ENCODE measurements at regions not wholly inside any gene's neighbourhood (a gene's known extent, or its start where the extent isn't known, plus 50 kb on each side); places are given as distances from the start of the nearest gene placed in this dataset.

- no peaks in the 10 kb centered on the region for H3K36me3 ChIP-seq
- peak; percentile 91 to 98 (median 96) for ATAC-seq
- DNase-seq = peak; percentile 79 to 85
- H3K4me1 ChIP-seq = peaks cover 0 to 8% (median 0%) of the 10 kb centered on the region in 9 donors
- 17 to 19% methylated on average over 7 of the region's 7 CpGs for WGBS, 2 donors
- intact Hi-C loops (cut with DNase I) = loop anchor here (1.0 to 10.0 kb wide), 15 partner anchors 97 to 336 kb away; partner anchors contain the start of gene EEPD1 (in 2 of the 10)
- no peak overlapping the region for H3K4me3 ChIP-seq
- no peaks in the 10 kb centered on the region for H3K9me3 ChIP-seq
- H3K27ac ChIP-seq = no peak overlapping the region
- H3K27me3 ChIP-seq = no peaks in the 10 kb centered on the region
- TF ChIP-seq CTCF (IDR thresholded peaks at IDR 0.05) = peak; percentile 78 to 95 (median 92)
Observed at GRCh38 chr7:35985126-35985754, 167.8 kb upstream of the EEPD1 start.

- intact Hi-C loops (cut with DNase I) = loop anchor here (2.0 to 10.0 kb wide), 10 partner anchors 95 to 330 kb away; partner anchors contain the start of gene EEPD1 (in 2 of the 10)
- no peak overlapping the region for H3K4me3 ChIP-seq
- no peak for DNase-seq
- TF ChIP-seq CTCF (IDR thresholded peaks at IDR 0.05) = no peak
- no peaks in the 10 kb centered on the region for H3K27me3 ChIP-seq
- WGBS, 2 donors = 85 to 87% methylated on average over 6 of the region's 6 CpGs
- H3K27ac ChIP-seq = no peak overlapping the region
- no peak for ATAC-seq
- no peaks in the 10 kb centered on the region for H3K36me3 ChIP-seq
- peaks cover 0 to 8% (median 0%) of the 10 kb centered on the region in 9 donors for H3K4me1 ChIP-seq
- no peaks in the 10 kb centered on the region for H3K9me3 ChIP-seq
Observed at GRCh38 chr7:35987016-35987415, 166.0 kb upstream of the EEPD1 start.

GRCh38 chr7:35988105-35988504 lies 164.9 kb upstream of the EEPD1 start:
- intact Hi-C loops (cut with DNase I) = loop anchor here (5.0 to 10.0 kb wide), 9 partner anchors 94 to 329 kb away; partner anchors contain the start of gene EEPD1 (in 2 of the 10)
- TF ChIP-seq CTCF (IDR thresholded peaks at IDR 0.05) = no peak
- no peaks in the 10 kb centered on the region for H3K27me3 ChIP-seq
- no peak for DNase-seq
- H3K9me3 ChIP-seq = no peaks in the 10 kb centered on the region
- no peak overlapping the region for H3K4me3 ChIP-seq
- H3K4me1 ChIP-seq = peaks cover 0 to 8% (median 0%) of the 10 kb centered on the region in 9 donors
- H3K36me3 ChIP-seq = no peaks in the 10 kb centered on the region
- H3K27ac ChIP-seq = no peak overlapping the region
- no peak for ATAC-seq
- 85 to 88% methylated on average over 5 of the region's 5 CpGs for WGBS, 2 donors

- H3K4me3 ChIP-seq = no peak overlapping the region
- ATAC-seq (no peak), DNase-seq (no peak)
- peaks cover 0 to 14% (median 4%) of the 10 kb centered on the region in 9 donors for H3K4me1 ChIP-seq
- intact Hi-C loops (cut with DNase I) = loop anchor here (1.0 to 10.0 kb wide), 10 partner anchors 93 to 328 kb away; partner anchors contain the start of gene EEPD1 (in 2 of the 10)
- no peaks in the 10 kb centered on the region for H3K27me3 ChIP-seq
- 83 to 91% methylated on average over 6 of the region's 6 CpGs for WGBS, 2 donors
- H3K9me3 ChIP-seq = no peaks in the 10 kb centered on the region
- H3K36me3 ChIP-seq = no peaks in the 10 kb centered on the region
- TF ChIP-seq CTCF (IDR thresholded peaks at IDR 0.05) = no peak
- no peak overlapping the region for H3K27ac ChIP-seq
Observed at GRCh38 chr7:35988818-35989217, 164.2 kb upstream of the EEPD1 start.

All from heart right ventricle (tissue), 16 donors.